ENCODE measurements at regions not wholly inside any gene's neighbourhood (a gene's known extent, or its start where the extent isn't known, plus 50 kb on each side); places are given as distances from the start of the nearest gene placed in this dataset.

GRCh38 chr6:958488-958887, 265.5 kb upstream of the EXOC2 start:
- Mint-ChIP-seq H3K4me3 (ENCODE audit: unreplicated experiment) (no peak overlapping the region), H3K4me1 (ENCODE audit: low read depth) (no peaks in the 10 kb centered on the region), H3K27me3 (ENCODE audit: low read depth) (peaks cover 10% of the 10 kb centered on the region), H3K36me3 (ENCODE audit: low read depth) (no peaks in the 10 kb centered on the region), H3K27ac (ENCODE audit: unreplicated experiment) (no peak overlapping the region), H3K9me3 (ENCODE audit: low read depth) (no peaks in the 10 kb centered on the region)
- no peak for TF ChIP-seq CTCF (IDR thresholded peaks at IDR 0.05)
- no peak for DNase-seq (ENCODE audit: low spot score)

GRCh38 chr6:951399-952181, 258.7 kb upstream of the EXOC2 start:
- no peak overlapping the region for H3K27ac Mint-ChIP-seq (ENCODE audit: unreplicated experiment)
- TF ChIP-seq CTCF (IDR thresholded peaks at IDR 0.05): no peak
- H3K27me3 Mint-ChIP-seq (ENCODE audit: low read depth): peaks cover 14% of the 10 kb centered on the region
- H3K4me3 Mint-ChIP-seq (ENCODE audit: unreplicated experiment): no peak overlapping the region
- H3K4me1 Mint-ChIP-seq (ENCODE audit: low read depth): peaks cover 3% of the 10 kb centered on the region
- no peaks in the 10 kb centered on the region for H3K36me3 Mint-ChIP-seq (ENCODE audit: low read depth)
- no peaks in the 10 kb centered on the region for H3K9me3 Mint-ChIP-seq (ENCODE audit: low read depth)
- DNase-seq (ENCODE audit: low spot score): no peak

DNA sequence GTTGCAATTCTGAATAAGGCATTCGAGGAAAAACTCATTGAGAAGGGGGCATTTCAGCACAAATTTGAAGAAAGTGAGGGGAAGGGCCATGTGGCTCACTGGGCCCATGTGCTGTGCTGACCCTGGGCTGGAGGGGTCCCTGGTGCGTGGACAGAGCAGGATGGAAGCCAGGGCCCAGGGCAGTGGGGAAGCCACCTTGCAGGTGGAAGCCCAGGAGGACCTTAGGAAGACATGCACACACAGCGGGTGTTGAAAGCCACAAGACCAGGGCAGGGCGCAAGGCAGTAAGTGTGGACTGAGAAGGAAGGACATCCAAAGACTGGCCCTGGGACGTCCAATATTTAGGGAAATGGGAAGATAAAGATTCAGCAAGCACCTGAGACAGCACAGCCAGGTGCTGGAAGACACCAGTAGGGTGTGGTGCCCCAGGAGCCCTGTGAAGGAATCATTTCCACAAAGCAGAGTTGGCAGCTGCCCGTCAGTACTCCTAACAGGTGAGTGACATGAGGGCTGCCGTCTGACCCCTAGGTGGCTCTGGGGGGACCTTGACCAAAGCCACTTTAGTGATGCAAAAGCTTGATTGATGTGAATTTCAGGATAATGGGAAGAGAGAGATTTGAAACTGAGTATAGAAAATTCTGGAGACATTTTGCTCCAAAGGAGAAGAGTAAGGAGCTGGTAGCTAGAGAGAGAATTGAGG, 254.4 kb upstream of the EXOC2 start:
- H3K4me1 Mint-ChIP-seq (ENCODE audit: low read depth): peaks cover 3% of the 10 kb centered on the region
- H3K4me3 Mint-ChIP-seq (ENCODE audit: unreplicated experiment): no peak overlapping the region
- H3K27me3 Mint-ChIP-seq (ENCODE audit: low read depth): peaks cover 4% of the 10 kb centered on the region
- no peak for TF ChIP-seq CTCF (IDR thresholded peaks at IDR 0.05)
- DNase-seq (ENCODE audit: low spot score): no peak
- no peaks in the 10 kb centered on the region for H3K36me3 Mint-ChIP-seq (ENCODE audit: low read depth)
- H3K9me3 Mint-ChIP-seq (ENCODE audit: low read depth): no peaks in the 10 kb centered on the region
- no peak overlapping the region for H3K27ac Mint-ChIP-seq (ENCODE audit: unreplicated experiment)

DNA sequence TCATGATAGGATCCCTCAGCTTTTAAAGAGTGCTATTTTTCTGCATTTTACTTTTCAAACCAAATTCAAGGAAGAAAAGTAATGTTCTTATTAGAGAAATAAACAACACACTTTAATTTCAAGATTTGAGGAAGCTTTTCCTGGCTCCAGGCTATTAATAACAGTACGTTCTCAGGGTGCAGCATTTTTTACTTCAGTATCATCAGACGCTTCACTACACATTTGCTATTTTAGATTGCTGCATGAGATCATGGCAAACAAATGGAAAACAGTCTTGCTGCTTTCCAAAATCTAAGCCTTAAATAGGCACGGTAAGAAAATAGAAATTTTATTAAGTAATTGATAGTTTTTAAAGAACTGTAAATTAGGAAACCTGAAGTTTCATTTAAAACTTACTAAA, 253.6 kb upstream of the EXOC2 start:
- H3K27me3 Mint-ChIP-seq (ENCODE audit: low read depth): peaks cover 4% of the 10 kb centered on the region

More for the DNA sequence above, 253.6 kb upstream of the EXOC2 start:
- Mint-ChIP-seq H3K27ac (ENCODE audit: unreplicated experiment) (no peak overlapping the region), H3K4me1 (ENCODE audit: low read depth) (no peaks in the 10 kb centered on the region), H3K4me3 (ENCODE audit: unreplicated experiment) (no peak overlapping the region), H3K9me3 (ENCODE audit: low read depth) (no peaks in the 10 kb centered on the region), H3K36me3 (ENCODE audit: low read depth) (no peaks in the 10 kb centered on the region)
- no peak for TF ChIP-seq CTCF (IDR thresholded peaks at IDR 0.05)
- no peak for DNase-seq (ENCODE audit: low spot score)

All from chondrocyte (in vitro differentiated cells).